ENCODE measurements at regions not wholly inside any gene's neighbourhood (a gene's known extent, or its start where the extent isn't known, plus 50 kb on each side); places are given as distances from the start of the nearest gene placed in this dataset.

- Histone ChIP-seq H3K27me3 (ENCODE audit: control insufficient read depth in 3 of 3, insufficient read depth in 3 of 3, low read length in 3 of 3) (no peaks in the 10 kb centered on the region), H3K9ac (ENCODE audit: low read depth in 1 of 3, low read length in 3 of 3) (no peak overlapping the region), H3K4me3 (ENCODE audit: low read length in 3 of 3) (no peak overlapping the region), H3K4me1 (ENCODE audit: control insufficient read depth in 3 of 3, insufficient read depth in 3 of 3, low read length in 3 of 3) (no peaks in the 10 kb centered on the region), H3K36me3 (ENCODE audit: control insufficient read depth in 3 of 3, insufficient read depth in 3 of 3, low read length in 3 of 3) (no peaks in the 10 kb centered on the region), H3K9me3 (ENCODE audit: control insufficient read depth in 3 of 3, low read length in 3 of 3) (no peaks in the 10 kb centered on the region), H3K27ac (ENCODE audit: low read depth, low read length) (no peak overlapping the region)
These were observed 2068.7 kb downstream of the MAT2B start for GRCh38 chr5:165574100-165574499.

- Histone ChIP-seq H3K36me3 (ENCODE audit: control insufficient read depth in 3 of 3, insufficient read depth in 3 of 3, low read length in 3 of 3) (no peaks in the 10 kb centered on the region), H3K9ac (ENCODE audit: low read depth in 1 of 3, low read length in 3 of 3) (no peak overlapping the region), H3K27me3 (ENCODE audit: control insufficient read depth in 3 of 3, insufficient read depth in 3 of 3, low read length in 3 of 3) (no peaks in the 10 kb centered on the region)
These were observed 2071.4 kb downstream of the MAT2B start for GRCh38 chr5:165576678-165577275.

GRCh38 chr5:165579911-165580310, 2074.5 kb downstream of the MAT2B start:
- no peaks in the 10 kb centered on the region for H3K36me3 ChIP-seq (ENCODE audit: control insufficient read depth in 3 of 3, insufficient read depth in 3 of 3, low read length in 3 of 3)
- H3K27ac ChIP-seq (ENCODE audit: low read depth, low read length): no peak overlapping the region
- H3K4me1 ChIP-seq (ENCODE audit: control insufficient read depth in 3 of 3, insufficient read depth in 3 of 3, low read length in 3 of 3): no peaks in the 10 kb centered on the region
- no peak overlapping the region for H3K9ac ChIP-seq (ENCODE audit: low read depth in 1 of 3, low read length in 3 of 3)
- no peak overlapping the region for H3K4me3 ChIP-seq (ENCODE audit: low read length in 3 of 3)
- no peaks in the 10 kb centered on the region for H3K27me3 ChIP-seq (ENCODE audit: control insufficient read depth in 3 of 3, insufficient read depth in 3 of 3, low read length in 3 of 3)
- no peaks in the 10 kb centered on the region for H3K9me3 ChIP-seq (ENCODE audit: control insufficient read depth in 3 of 3, low read length in 3 of 3)

More at GRCh38 chr5:165576678-165577275, 2071.4 kb downstream of the MAT2B start:
- Histone ChIP-seq H3K4me3 (ENCODE audit: low read length in 3 of 3) (no peak overlapping the region), H3K9me3 (ENCODE audit: control insufficient read depth in 3 of 3, low read length in 3 of 3) (no peaks in the 10 kb centered on the region), H3K4me1 (ENCODE audit: control insufficient read depth in 3 of 3, insufficient read depth in 3 of 3, low read length in 3 of 3) (no peaks in the 10 kb centered on the region), H3K27ac (ENCODE audit: low read depth, low read length) (no peak overlapping the region)

GRCh38 chr5:165594693-165595092, 2089.3 kb downstream of the MAT2B start:
- H3K36me3 ChIP-seq (ENCODE audit: control insufficient read depth in 3 of 3, insufficient read depth in 3 of 3, low read length in 3 of 3): no peaks in the 10 kb centered on the region
- H3K4me3 ChIP-seq (ENCODE audit: low read length in 3 of 3): no peak overlapping the region
- no peaks in the 10 kb centered on the region for H3K27me3 ChIP-seq (ENCODE audit: control insufficient read depth in 3 of 3, insufficient read depth in 3 of 3, low read length in 3 of 3)
- H3K9ac ChIP-seq (ENCODE audit: low read depth in 1 of 3, low read length in 3 of 3): no peak overlapping the region
- H3K27ac ChIP-seq (ENCODE audit: low read depth, low read length): no peak overlapping the region
- H3K9me3 ChIP-seq (ENCODE audit: control insufficient read depth in 3 of 3, low read length in 3 of 3): no peaks in the 10 kb centered on the region
- no peaks in the 10 kb centered on the region for H3K4me1 ChIP-seq (ENCODE audit: control insufficient read depth in 3 of 3, insufficient read depth in 3 of 3, low read length in 3 of 3)

- H3K4me1 ChIP-seq (ENCODE audit: control insufficient read depth in 3 of 3, insufficient read depth in 3 of 3, low read length in 3 of 3): no peaks in the 10 kb centered on the region
- H3K27ac ChIP-seq (ENCODE audit: low read depth, low read length): no peak overlapping the region
- H3K27me3 ChIP-seq (ENCODE audit: control insufficient read depth in 3 of 3, insufficient read depth in 3 of 3, low read length in 3 of 3): no peaks in the 10 kb centered on the region
- H3K9ac ChIP-seq (ENCODE audit: low read depth in 1 of 3, low read length in 3 of 3): no peak overlapping the region
- no peaks in the 10 kb centered on the region for H3K36me3 ChIP-seq (ENCODE audit: control insufficient read depth in 3 of 3, insufficient read depth in 3 of 3, low read length in 3 of 3)
- no peaks in the 10 kb centered on the region for H3K9me3 ChIP-seq (ENCODE audit: control insufficient read depth in 3 of 3, low read length in 3 of 3)
- H3K4me3 ChIP-seq (ENCODE audit: low read length in 3 of 3): no peak overlapping the region
These were observed 2097.1 kb downstream of the MAT2B start for GRCh38 chr5:165602529-165602928.

GRCh38 chr5:165607026-165607425, 2101.6 kb downstream of the MAT2B start:
- H3K4me3 ChIP-seq (ENCODE audit: low read length in 3 of 3): no peak overlapping the region
- no peak overlapping the region for H3K9ac ChIP-seq (ENCODE audit: low read depth in 1 of 3, low read length in 3 of 3)
- H3K27me3 ChIP-seq (ENCODE audit: control insufficient read depth in 3 of 3, insufficient read depth in 3 of 3, low read length in 3 of 3): no peaks in the 10 kb centered on the region
- no peak overlapping the region for H3K27ac ChIP-seq (ENCODE audit: low read depth, low read length)
- no peaks in the 10 kb centered on the region for H3K36me3 ChIP-seq (ENCODE audit: control insufficient read depth in 3 of 3, insufficient read depth in 3 of 3, low read length in 3 of 3)
- H3K9me3 ChIP-seq (ENCODE audit: control insufficient read depth in 3 of 3, low read length in 3 of 3): no peaks in the 10 kb centered on the region
- H3K4me1 ChIP-seq (ENCODE audit: control insufficient read depth in 3 of 3, insufficient read depth in 3 of 3, low read length in 3 of 3): no peaks in the 10 kb centered on the region

- no peaks in the 10 kb centered on the region for H3K27me3 ChIP-seq (ENCODE audit: control insufficient read depth in 3 of 3, insufficient read depth in 3 of 3, low read length in 3 of 3)
- H3K9me3 ChIP-seq (ENCODE audit: control insufficient read depth in 3 of 3, low read length in 3 of 3): no peaks in the 10 kb centered on the region
- no peaks in the 10 kb centered on the region for H3K36me3 ChIP-seq (ENCODE audit: control insufficient read depth in 3 of 3, insufficient read depth in 3 of 3, low read length in 3 of 3)
- H3K27ac ChIP-seq (ENCODE audit: low read depth, low read length): no peak overlapping the region
- no peaks in the 10 kb centered on the region for H3K4me1 ChIP-seq (ENCODE audit: control insufficient read depth in 3 of 3, insufficient read depth in 3 of 3, low read length in 3 of 3)
- no peak overlapping the region for H3K9ac ChIP-seq (ENCODE audit: low read depth in 1 of 3, low read length in 3 of 3)
- no peak overlapping the region for H3K4me3 ChIP-seq (ENCODE audit: low read length in 3 of 3)
These were observed 2104.5 kb downstream of the MAT2B start for GRCh38 chr5:165609871-165610270.

GRCh38 chr5:165616490-165617405, 2111.3 kb downstream of the MAT2B start:
- H3K36me3 ChIP-seq (ENCODE audit: control insufficient read depth in 3 of 3, insufficient read depth in 3 of 3, low read length in 3 of 3): no peaks in the 10 kb centered on the region
- no peak overlapping the region for H3K9ac ChIP-seq (ENCODE audit: low read depth in 1 of 3, low read length in 3 of 3)

GRCh38 chr5:165617491-165617890, 2112.1 kb downstream of the MAT2B start:
- H3K4me1 ChIP-seq (ENCODE audit: control insufficient read depth in 3 of 3, insufficient read depth in 3 of 3, low read length in 3 of 3): no peaks in the 10 kb centered on the region
- no peak overlapping the region for H3K4me3 ChIP-seq (ENCODE audit: low read length in 3 of 3)
- H3K9ac ChIP-seq (ENCODE audit: low read depth in 1 of 3, low read length in 3 of 3): no peak overlapping the region
- no peaks in the 10 kb centered on the region for H3K36me3 ChIP-seq (ENCODE audit: control insufficient read depth in 3 of 3, insufficient read depth in 3 of 3, low read length in 3 of 3)
- H3K9me3 ChIP-seq (ENCODE audit: control insufficient read depth in 3 of 3, low read length in 3 of 3): no peaks in the 10 kb centered on the region
- H3K27me3 ChIP-seq (ENCODE audit: control insufficient read depth in 3 of 3, insufficient read depth in 3 of 3, low read length in 3 of 3): no peaks in the 10 kb centered on the region
- H3K27ac ChIP-seq (ENCODE audit: low read depth, low read length): no peak overlapping the region

More at GRCh38 chr5:165616490-165617405, 2111.3 kb downstream of the MAT2B start:
- Histone ChIP-seq H3K27me3 (ENCODE audit: control insufficient read depth in 3 of 3, insufficient read depth in 3 of 3, low read length in 3 of 3) (no peaks in the 10 kb centered on the region), H3K4me1 (ENCODE audit: control insufficient read depth in 3 of 3, insufficient read depth in 3 of 3, low read length in 3 of 3) (no peaks in the 10 kb centered on the region), H3K27ac (ENCODE audit: low read depth, low read length) (no peak overlapping the region), H3K9me3 (ENCODE audit: control insufficient read depth in 3 of 3, low read length in 3 of 3) (no peaks in the 10 kb centered on the region), H3K4me3 (ENCODE audit: low read length in 3 of 3) (no peak overlapping the region)

GRCh38 chr5:165620394-165620793, 2115.0 kb downstream of the MAT2B start:
- Histone ChIP-seq H3K9me3 (ENCODE audit: control insufficient read depth in 3 of 3, low read length in 3 of 3) (no peaks in the 10 kb centered on the region), H3K27ac (ENCODE audit: low read depth, low read length) (no peak overlapping the region), H3K4me3 (ENCODE audit: low read length in 3 of 3) (no peak overlapping the region), H3K9ac (ENCODE audit: low read depth in 1 of 3, low read length in 3 of 3) (no peak overlapping the region), H3K4me1 (ENCODE audit: control insufficient read depth in 3 of 3, insufficient read depth in 3 of 3, low read length in 3 of 3) (no peaks in the 10 kb centered on the region), H3K36me3 (ENCODE audit: control insufficient read depth in 3 of 3, insufficient read depth in 3 of 3, low read length in 3 of 3) (no peaks in the 10 kb centered on the region), H3K27me3 (ENCODE audit: control insufficient read depth in 3 of 3, insufficient read depth in 3 of 3, low read length in 3 of 3) (no peaks in the 10 kb centered on the region)

Data from skeletal muscle tissue (tissue), 3 donors.